Astrocyte of the spinal cord (primary cell): ENCODE measurements at regions not wholly inside any gene's neighbourhood (a gene's known extent, or its start where the extent isn't known, plus 50 kb on each side); places are given as distances from the start of the nearest gene placed in this dataset.

ENCODE experiments used
- DNase-seq: peaks from one replicate; pipeline ENCODE4 v3.0.0; 2011; ENCODE audit warnings: low read depth, low spot score
- H3K4me3 ChIP-seq: 2 replicates; pipeline ENCODE4 v1.5.1; 2011; ENCODE audit warnings: low read depth, mild to moderate bottlenecking, low read length, moderate library complexity
- in situ Hi-C: cut with HindIII; loops from 2 replicates; pipeline ENCODE4 v1.10.0; 2017; ENCODE audit warnings: low sequenced_read_pairs
- TF ChIP-seq, protein P1 (sequence below): IDR thresholded peaks from 2 replicates; pipeline ENCODE4 v1.5.1; 2012; ENCODE audit warnings: low read depth, mild to moderate bottlenecking, low read length, inconsistent platforms

DNA sequence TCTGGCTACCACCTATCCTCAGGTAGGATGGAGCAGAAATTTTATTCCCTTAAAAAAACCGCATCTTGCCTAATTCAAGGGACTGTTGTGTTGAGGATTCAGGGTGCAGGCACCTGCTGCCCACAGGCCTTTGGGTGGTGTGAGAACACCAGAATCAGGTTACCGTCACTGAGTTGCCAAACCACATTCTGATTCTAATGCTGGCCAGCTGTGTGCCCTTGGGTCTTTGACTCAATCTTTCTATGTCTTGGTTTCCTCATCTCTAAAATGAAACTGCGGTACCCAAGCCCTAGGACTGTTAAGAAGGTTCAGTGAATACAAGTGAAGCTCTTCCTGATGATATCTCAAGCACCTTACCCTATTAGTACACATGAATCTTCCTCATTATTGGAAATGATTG, 827.3 kb downstream of the DHX35 start:
- in situ Hi-C loops, result no loop called here
- H3K4me3 ChIP-seq, result no peak overlapping the region
- TF ChIP-seq, protein P1, sequence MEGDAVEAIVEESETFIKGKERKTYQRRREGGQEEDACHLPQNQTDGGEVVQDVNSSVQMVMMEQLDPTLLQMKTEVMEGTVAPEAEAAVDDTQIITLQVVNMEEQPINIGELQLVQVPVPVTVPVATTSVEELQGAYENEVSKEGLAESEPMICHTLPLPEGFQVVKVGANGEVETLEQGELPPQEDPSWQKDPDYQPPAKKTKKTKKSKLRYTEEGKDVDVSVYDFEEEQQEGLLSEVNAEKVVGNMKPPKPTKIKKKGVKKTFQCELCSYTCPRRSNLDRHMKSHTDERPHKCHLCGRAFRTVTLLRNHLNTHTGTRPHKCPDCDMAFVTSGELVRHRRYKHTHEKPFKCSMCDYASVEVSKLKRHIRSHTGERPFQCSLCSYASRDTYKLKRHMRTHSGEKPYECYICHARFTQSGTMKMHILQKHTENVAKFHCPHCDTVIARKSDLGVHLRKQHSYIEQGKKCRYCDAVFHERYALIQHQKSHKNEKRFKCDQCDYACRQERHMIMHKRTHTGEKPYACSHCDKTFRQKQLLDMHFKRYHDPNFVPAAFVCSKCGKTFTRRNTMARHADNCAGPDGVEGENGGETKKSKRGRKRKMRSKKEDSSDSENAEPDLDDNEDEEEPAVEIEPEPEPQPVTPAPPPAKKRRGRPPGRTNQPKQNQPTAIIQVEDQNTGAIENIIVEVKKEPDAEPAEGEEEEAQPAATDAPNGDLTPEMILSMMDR, result no peak
- no peak for DNase-seq

DNA sequence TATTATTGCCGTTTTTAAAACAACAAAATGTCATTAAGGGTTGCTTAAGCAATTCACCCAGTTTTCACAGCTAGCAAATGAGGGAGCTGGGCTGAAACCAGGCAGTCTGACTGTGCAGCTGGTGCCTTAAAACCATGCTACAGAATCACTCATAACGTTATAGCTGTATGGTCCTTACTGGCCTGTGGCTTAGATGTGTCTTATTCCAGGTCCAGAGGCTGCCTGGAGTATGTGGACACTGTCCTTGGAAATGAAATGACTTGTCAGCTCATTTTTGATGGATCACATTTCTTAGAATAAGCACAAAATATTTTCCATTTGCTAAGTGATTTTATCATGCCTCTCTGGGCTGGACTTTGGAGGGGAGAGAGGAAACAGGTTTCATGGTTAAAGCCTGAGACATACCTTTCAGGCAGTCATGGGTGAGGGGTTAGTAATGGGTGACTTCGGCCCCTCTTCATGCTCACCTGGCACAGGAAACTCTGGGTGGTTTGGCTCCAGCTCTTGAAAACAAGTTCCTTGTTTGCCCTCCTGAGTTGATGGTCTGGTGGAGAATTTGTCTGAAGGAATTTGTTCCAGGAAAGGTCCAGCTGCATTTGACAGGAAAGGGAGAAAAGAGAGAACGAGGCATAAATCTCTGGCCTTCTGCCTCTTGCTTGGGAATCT, 823.2 kb downstream of the DHX35 start:
- in situ Hi-C loops, result no loop called here
- DNase-seq, result no peak
- TF ChIP-seq, protein P1, result no peak
- no peak overlapping the region for H3K4me3 ChIP-seq

DNA sequence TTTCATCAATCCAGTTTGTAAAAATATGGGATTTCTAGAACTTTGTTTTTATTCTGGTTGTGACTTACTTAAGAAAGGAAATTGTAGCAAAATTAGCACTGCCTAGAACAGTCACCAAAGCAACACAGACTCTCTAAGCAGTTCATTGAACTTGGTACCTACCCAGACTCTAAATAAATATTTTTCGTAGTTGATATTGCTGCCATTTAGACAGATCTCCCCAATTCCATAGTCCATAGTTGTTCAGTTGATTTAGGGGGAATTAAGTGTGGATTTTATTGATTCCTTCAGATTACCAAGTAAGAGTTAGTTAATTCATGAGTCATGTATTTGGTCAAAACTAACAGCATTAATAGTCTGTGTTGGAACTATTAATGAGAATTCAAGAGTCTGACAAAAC, 822.5 kb downstream of the DHX35 start:
- in situ Hi-C loops, result no loop called here
- TF ChIP-seq, protein P1, result no peak
- H3K4me3 ChIP-seq, result no peak overlapping the region
- DNase-seq, result no peak

DNA sequence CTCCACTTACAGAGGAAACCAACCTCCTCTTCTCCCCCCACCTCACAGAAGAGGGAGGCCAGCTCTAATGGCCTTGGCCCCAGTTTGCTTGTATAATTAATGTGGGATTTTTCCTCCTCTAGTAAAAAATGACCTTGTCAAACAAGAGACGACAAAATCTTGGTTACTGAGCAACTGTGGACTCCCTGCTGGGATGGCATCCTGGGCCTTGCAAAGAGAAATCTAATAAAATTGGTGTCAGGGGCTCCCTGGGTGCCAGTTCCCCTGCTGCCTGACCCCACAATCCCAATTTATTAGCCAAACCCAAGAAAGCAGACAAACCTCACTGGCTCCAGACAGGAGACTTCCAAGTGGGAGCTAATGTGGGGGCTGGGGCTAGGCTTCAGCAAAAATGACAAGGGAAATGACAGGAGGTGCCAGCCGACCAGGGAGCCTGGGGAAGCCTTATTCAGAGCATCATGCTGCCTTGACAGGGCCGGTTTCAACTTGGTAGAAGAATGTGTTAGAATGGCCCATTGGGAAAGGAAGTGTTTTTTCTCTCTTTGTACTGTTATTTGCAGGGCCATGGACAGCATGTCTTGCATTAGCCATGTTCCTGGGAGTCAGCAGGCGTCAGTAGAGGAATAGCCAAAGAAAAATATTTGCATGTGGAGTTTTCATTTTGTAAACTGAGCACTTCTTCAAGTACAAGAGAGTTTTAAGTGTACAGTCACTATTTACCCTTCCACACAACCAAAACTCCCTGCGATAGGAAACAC, 816.9 kb downstream of the DHX35 start:
- TF ChIP-seq, protein P1, result peak; percentile 51
- in situ Hi-C loops, result no loop called here
- peak; percentile 52 for DNase-seq
- no peak overlapping the region for H3K4me3 ChIP-seq

DNA sequence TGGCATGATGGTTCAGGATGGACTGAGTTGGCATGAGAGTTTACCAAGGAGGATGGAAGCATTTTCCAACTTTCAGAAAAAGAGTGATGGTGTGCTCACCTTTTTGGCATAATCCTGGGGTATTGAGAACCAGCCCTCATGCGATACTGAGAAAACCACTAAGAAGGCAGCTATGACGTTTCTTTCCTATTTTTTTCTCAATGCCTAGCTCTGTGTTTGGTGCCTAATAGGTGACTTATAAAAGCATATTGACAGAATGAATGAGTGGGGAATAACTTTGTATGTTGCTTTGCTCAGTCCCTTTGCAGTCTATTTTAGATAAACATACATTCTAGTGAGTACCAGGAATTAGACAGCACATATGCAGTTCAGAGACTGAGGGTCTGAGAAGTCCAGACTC, 816.3 kb downstream of the DHX35 start:
- TF ChIP-seq, protein P1, result no peak
- DNase-seq, result no peak
- H3K4me3 ChIP-seq, result no peak overlapping the region
- in situ Hi-C loops, result no loop called here

DNA sequence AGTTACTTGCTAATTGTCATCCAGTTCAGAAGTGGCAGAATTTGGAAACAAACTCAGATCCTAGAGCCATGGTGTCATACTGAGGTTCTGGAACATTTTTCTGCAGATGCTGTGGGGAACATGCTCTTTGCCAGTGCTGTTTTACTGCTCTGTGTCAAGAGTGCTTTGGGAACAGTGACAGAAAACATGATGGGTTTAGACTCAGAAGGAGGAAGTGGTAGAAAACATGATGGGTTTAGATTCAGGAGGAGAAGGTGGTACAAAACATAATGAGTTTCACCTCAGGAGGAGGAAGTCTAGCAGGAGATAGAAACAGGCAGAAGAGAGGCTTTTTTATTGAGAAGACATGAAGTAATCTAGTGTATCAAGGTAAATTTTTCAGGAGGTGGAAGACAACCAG, 815.5 kb downstream of the DHX35 start:
- no peak for DNase-seq
- TF ChIP-seq, protein P1, result no peak
- no peak overlapping the region for H3K4me3 ChIP-seq
- in situ Hi-C loops, result no loop called here
